CD14-positive monocyte (primary cell): ENCODE measurements at regions not wholly inside any gene's neighbourhood (a gene's known extent, or its start where the extent isn't known, plus 50 kb on each side); places are given as distances from the start of the nearest gene placed in this dataset.

Experiments used
- DNase-seq, 3 donors: peaks; one replicate each; pipeline ENCODE4 v3.0.0-alpha.2; 2011 to 2022
- H2AFZ ChIP-seq: 2 replicates; pipeline ENCODE4 v1.6.0; 2012; ENCODE audit warnings: mild to moderate bottlenecking, low read depth, low read length, inconsistent platforms; ENCODE audit not compliant: insufficient read depth, poor library complexity, severe bottlenecking
- H3K27ac ChIP-seq, 2 donors: 1 replicate in 1 of 2; 2 replicates in 1 of 2; pipeline ENCODE4 v1.5.1; 2012 to 2013; ENCODE audit warnings: low read length in 2 of 2, control low read depth in 1 of 2, inconsistent platforms in 1 of 2, low read depth in 1 of 2, mild to moderate bottlenecking in 1 of 2
- H3K27me3 ChIP-seq, 2 donors: one replicate each; pipeline versions ENCODE4 v1.6.0 to v1.6.1; 2011 to 2013; ENCODE audit warnings: low read length in 2 of 2; ENCODE audit not compliant: control insufficient read depth in 2 of 2, insufficient read depth in 2 of 2
- H3K36me3 ChIP-seq, 2 donors: replicated peaks in 1 of 2; 1 replicate in 1 of 2; 2 replicates in 1 of 2; pipeline versions ENCODE4 v1.5.1 to v1.6.1; 2012 to 2013; ENCODE audit warnings: low read length in 2 of 2, control low read depth in 1 of 2, inconsistent platforms in 1 of 2, mild to moderate bottlenecking in 1 of 2; ENCODE audit not compliant: insufficient read depth in 2 of 2, control insufficient read depth in 1 of 2
- H3K4me1 ChIP-seq, 2 donors: 1 replicate in 1 of 2; 2 replicates in 1 of 2; pipeline versions ENCODE4 v1.5.1 to v1.6.1; 2012 to 2013; ENCODE audit warnings: low read length in 2 of 2, control low read depth in 1 of 2, inconsistent platforms in 1 of 2, mild to moderate bottlenecking in 1 of 2, moderate library complexity in 1 of 2; ENCODE audit not compliant: insufficient read depth in 2 of 2, control insufficient read depth in 1 of 2
- H3K4me2 ChIP-seq: replicated peaks from 2 replicates; pipeline ENCODE3; 2012; ENCODE audit warnings: low read length, moderate library complexity, mild to moderate bottlenecking; ENCODE audit not compliant: poor library complexity, severe bottlenecking; ENCODE audit errors: extremely low read depth
- H3K4me3 ChIP-seq, 3 experiments: fragments of 200-600 bp in 1 of 3; sonication (generic) in 1 of 3; replicated peaks in 1 of 3; 1 replicate in 2 of 3; 2 replicates in 1 of 3; pipeline ENCODE4 v1.5.1; 2011 to 2013; ENCODE audit warnings: low read length in 3 of 3, mild to moderate bottlenecking in 3 of 3, control low read depth in 2 of 3, low read depth in 2 of 3, inconsistent platforms in 1 of 3, moderate library complexity in 1 of 3
- H3K79me2 ChIP-seq: 2 replicates; pipeline ENCODE4 v1.6.0; 2012; ENCODE audit warnings: mild to moderate bottlenecking, control low read depth, inconsistent platforms, low read length, moderate library complexity; ENCODE audit not compliant: insufficient read depth
- H3K9ac ChIP-seq: 2 replicates; pipeline ENCODE4 v1.6.0; 2017; ENCODE audit warnings: low read length, mild to moderate bottlenecking; ENCODE audit not compliant: insufficient read depth, poor library complexity, severe bottlenecking
- H3K9me3 ChIP-seq, 2 donors: replicated peaks in 1 of 2; 1 replicate in 1 of 2; 2 replicates in 1 of 2; pipeline versions ENCODE4 v1.5.1 to v1.6.1; 2012 to 2013; ENCODE audit warnings: low read length in 2 of 2, control low read depth in 1 of 2; ENCODE audit not compliant: control insufficient read depth in 1 of 2, insufficient read depth in 1 of 2
- H4K20me1 ChIP-seq: 2 replicates; pipeline ENCODE4 v1.6.0; 2012; ENCODE audit warnings: mild to moderate bottlenecking, low read length, control low read depth, moderate library complexity; ENCODE audit not compliant: insufficient read depth
- H3K27ac Mint-ChIP-seq, 7 donors: one replicate each; pipeline ENCODE4 v1.8.0; 2020; ENCODE audit warnings: mild to moderate bottlenecking in 7 of 7, mixed read lengths in 7 of 7, moderate library complexity in 6 of 7, inconsistent platforms in 2 of 7
- H3K27me3 Mint-ChIP-seq, 3 donors: one replicate each; pipeline ENCODE4 v1.8.0; 2021 to 2022; ENCODE audit warnings: low read depth in 3 of 3, mild to moderate bottlenecking in 3 of 3, mixed read lengths in 3 of 3, moderate library complexity in 3 of 3, inconsistent platforms in 1 of 3
- H3K36me3 Mint-ChIP-seq, 2 donors: one replicate each; pipeline ENCODE4 v1.8.0; 2020; ENCODE audit warnings: mixed read lengths in 2 of 2, inconsistent platforms in 1 of 2, mild to moderate bottlenecking in 1 of 2
- H3K4me1 Mint-ChIP-seq: one replicate; pipeline ENCODE4 v1.8.0; 2020; ENCODE audit warnings: mild to moderate bottlenecking, mixed read lengths
- H3K4me3 Mint-ChIP-seq, 2 donors: one replicate each; pipeline ENCODE4 v1.8.0; 2020; ENCODE audit warnings: mild to moderate bottlenecking in 2 of 2, mixed read lengths in 2 of 2, moderate library complexity in 1 of 2
- H3K9me3 Mint-ChIP-seq, 7 donors: one replicate each; pipeline ENCODE4 v1.8.0; 2020 to 2022; ENCODE audit warnings: mixed read lengths in 7 of 7, mild to moderate bottlenecking in 6 of 7, moderate library complexity in 6 of 7, inconsistent platforms in 2 of 7
- WGBS: methylation state at CpG from one replicate; pipeline ENCODE4 v1.1.5; 2013; ENCODE audit warnings: missing lambda C conversion rate; ENCODE audit not compliant: insufficient coverage; 5-methylcytosine and 5-hydroxymethylcytosine counted together
- intact Hi-C, 2 donors: fragments of 100-400 bp; cut with micrococcal nuclease; formaldehyde crosslinking; loops; one replicate each; pipeline versions ENCODE4 v1.15.0 to v1.15.1; 2023
- TF ChIP-seq, protein P1 (sequence below): fragments of 200-600 bp; IDR thresholded peaks from one replicate; pipeline ENCODE4 v1.8.0; 2022; ENCODE audit warnings: antibody characterized with exemption, mild to moderate bottlenecking

DNA sequence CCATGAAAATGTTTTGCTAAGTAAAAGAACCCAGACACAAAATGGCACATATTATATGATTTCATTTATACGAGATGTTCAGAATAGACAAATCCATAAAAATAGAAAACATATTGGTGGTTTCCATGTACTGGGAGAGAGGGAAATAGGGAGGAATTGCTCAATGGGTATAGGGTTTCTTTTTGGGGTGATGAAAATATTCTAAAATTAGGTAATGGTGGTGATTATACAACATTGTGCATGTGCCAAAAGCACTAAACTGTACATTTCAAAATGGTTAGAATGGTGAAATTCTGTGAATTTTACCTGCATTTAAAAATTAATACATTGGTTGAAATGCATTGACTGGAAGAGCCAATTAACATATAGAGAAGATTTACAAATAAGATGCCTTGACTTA lies 613.9 kb downstream of the TNS3 start:
- H3K36me3 Mint-ChIP-seq = no peaks in the 10 kb centered on the region
- Histone ChIP-seq H2AFZ (no peak overlapping the region), H3K79me2 (no peaks in the 10 kb centered on the region), H3K4me1 (no peaks in the 10 kb centered on the region), H3K36me3 (no peaks in the 10 kb centered on the region), H3K27ac (no peak overlapping the region), H3K4me2 (no peak overlapping the region), H3K27me3 (no peaks in the 10 kb centered on the region), H4K20me1 (no peaks in the 10 kb centered on the region), H3K4me3 (no peak overlapping the region), H3K9me3 (peaks cover 0 to 9% of the 10 kb centered on the region in 2 donors), H3K9ac (no peak overlapping the region)
- TF ChIP-seq, protein P1, sequence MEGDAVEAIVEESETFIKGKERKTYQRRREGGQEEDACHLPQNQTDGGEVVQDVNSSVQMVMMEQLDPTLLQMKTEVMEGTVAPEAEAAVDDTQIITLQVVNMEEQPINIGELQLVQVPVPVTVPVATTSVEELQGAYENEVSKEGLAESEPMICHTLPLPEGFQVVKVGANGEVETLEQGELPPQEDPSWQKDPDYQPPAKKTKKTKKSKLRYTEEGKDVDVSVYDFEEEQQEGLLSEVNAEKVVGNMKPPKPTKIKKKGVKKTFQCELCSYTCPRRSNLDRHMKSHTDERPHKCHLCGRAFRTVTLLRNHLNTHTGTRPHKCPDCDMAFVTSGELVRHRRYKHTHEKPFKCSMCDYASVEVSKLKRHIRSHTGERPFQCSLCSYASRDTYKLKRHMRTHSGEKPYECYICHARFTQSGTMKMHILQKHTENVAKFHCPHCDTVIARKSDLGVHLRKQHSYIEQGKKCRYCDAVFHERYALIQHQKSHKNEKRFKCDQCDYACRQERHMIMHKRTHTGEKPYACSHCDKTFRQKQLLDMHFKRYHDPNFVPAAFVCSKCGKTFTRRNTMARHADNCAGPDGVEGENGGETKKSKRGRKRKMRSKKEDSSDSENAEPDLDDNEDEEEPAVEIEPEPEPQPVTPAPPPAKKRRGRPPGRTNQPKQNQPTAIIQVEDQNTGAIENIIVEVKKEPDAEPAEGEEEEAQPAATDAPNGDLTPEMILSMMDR = no peak
- DNase-seq = no peak
- intact Hi-C loops = no loop called here
- H3K4me3 Mint-ChIP-seq = no peak overlapping the region
- no CpG with 5 or more reads among the region's 1 CpG for WGBS
- peaks cover 2 to 14% (median 8%) of the 10 kb centered on the region in 7 donors for H3K9me3 Mint-ChIP-seq
- no peak overlapping the region for H3K27ac Mint-ChIP-seq
- H3K27me3 Mint-ChIP-seq = peaks cover 0 to 1% (median 0%) of the 10 kb centered on the region in 3 donors
- H3K4me1 Mint-ChIP-seq = no peaks in the 10 kb centered on the region

GRCh38 chr7:46963719-46964118 lies 618.2 kb downstream of the TNS3 start:
- no peak overlapping the region for H3K27ac Mint-ChIP-seq
- Histone ChIP-seq H3K4me2 (no peak overlapping the region), H3K4me3 (no peak overlapping the region), H3K9me3 (peaks cover 2 to 16% of the 10 kb centered on the region in 2 donors), H3K9ac (no peak overlapping the region), H3K27ac (no peak overlapping the region), H4K20me1 (no peaks in the 10 kb centered on the region), H2AFZ (no peak overlapping the region), H3K27me3 (no peaks in the 10 kb centered on the region), H3K79me2 (no peaks in the 10 kb centered on the region), H3K4me1 (no peaks in the 10 kb centered on the region), H3K36me3 (no peaks in the 10 kb centered on the region)
- no peak for DNase-seq
- peaks cover 0 to 2% (median 1%) of the 10 kb centered on the region in 3 donors for H3K27me3 Mint-ChIP-seq
- H3K36me3 Mint-ChIP-seq = no peaks in the 10 kb centered on the region
- no peaks in the 10 kb centered on the region for H3K4me1 Mint-ChIP-seq
- intact Hi-C loops = no loop called here
- H3K9me3 Mint-ChIP-seq = peaks cover 5 to 22% (median 14%) of the 10 kb centered on the region in 7 donors
- TF ChIP-seq, protein P1 = no peak
- H3K4me3 Mint-ChIP-seq = no peak overlapping the region
